ENCODE measurements at regions not wholly inside any gene's neighbourhood (a gene's known extent, or its start where the extent isn't known, plus 50 kb on each side); places are given as distances from the start of the nearest gene placed in this dataset.

DNA sequence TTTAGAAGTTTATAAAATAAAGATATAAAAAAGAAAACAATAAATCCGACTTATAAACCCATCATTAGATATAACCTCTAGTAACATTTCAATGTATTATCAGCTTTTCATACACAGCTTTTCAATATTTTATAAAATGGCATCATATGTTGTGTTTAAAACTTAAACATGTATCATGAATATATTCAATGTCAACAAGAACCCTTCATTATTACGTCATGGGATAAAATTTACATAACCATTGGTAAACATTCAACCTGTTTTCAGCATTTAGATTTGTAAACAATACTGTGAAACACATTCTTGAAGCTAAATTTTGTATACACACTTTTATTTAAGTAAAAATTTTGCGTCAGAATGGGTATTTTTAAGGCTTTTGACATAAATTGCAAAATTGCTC, 153.4 kb upstream of the SOX14 start:
- Histone ChIP-seq H3K4me3 (ENCODE audit: low read depth, low read length, poor library complexity, severe bottlenecking) (no peak overlapping the region), H3F3A (ENCODE audit: insufficient read depth, low read length) (no peaks in the 10 kb centered on the region), H3K9me3 (ENCODE audit: low read length) (no peaks in the 10 kb centered on the region), H4K20me1 (ENCODE audit: insufficient read depth, low read length) (no peaks in the 10 kb centered on the region), H3K4me1 (ENCODE audit: insufficient read depth, low read length, severe bottlenecking) (no peaks in the 10 kb centered on the region), H3K9ac (ENCODE audit: low read length) (no peak overlapping the region), H3K27ac (ENCODE audit: low read depth, low read length, poor library complexity, severe bottlenecking) (no peak overlapping the region), H2AFZ (ENCODE audit: low read length) (no peak overlapping the region), H3K9me2 (ENCODE audit: low read depth, low read length) (no peaks in the 10 kb centered on the region), H3K36me3 (ENCODE audit: insufficient read depth, low read length) (no peaks in the 10 kb centered on the region), H3K27me3 (ENCODE audit: insufficient read depth, low read length) (no peaks in the 10 kb centered on the region; the same call in 1 of the 2 replicates), H3K4me2 (ENCODE audit: low read length) (no peak overlapping the region), H3K79me2 (ENCODE audit: insufficient read depth, low read length) (no peaks in the 10 kb centered on the region)
- TF ChIP-seq EZH2 (IDR thresholded peaks at IDR 0.05; ENCODE audit: borderline replicate concordance, low read length), result no peak
- no peak for TF ChIP-seq CTCF (IDR thresholded peaks at IDR 0.05; ENCODE audit: low read length)

DNA sequence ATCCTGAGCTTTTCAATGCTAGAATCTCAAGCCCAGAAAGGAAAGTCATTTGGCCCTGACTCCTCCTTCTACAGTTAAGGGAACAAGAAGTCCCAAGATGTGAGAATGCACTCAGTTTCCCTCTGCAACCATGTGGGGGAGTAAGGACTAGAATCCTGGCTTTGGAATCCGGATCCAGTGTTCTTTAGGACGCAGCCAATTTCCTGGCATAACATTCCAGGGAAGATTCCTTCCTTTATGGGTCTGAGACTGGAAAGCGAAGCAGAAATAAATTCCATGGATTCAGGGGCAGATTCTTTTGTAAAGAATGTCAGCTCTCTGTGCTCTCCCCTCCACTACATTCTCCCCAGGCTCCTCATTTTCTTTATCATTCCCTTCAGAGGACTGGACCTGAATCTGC, 151.8 kb upstream of the SOX14 start:
- Histone ChIP-seq H4K20me1 (ENCODE audit: insufficient read depth, low read length) (no peaks in the 10 kb centered on the region), H3K9ac (ENCODE audit: low read length) (no peak overlapping the region), H3K27me3 (ENCODE audit: insufficient read depth, low read length) (no peaks in the 10 kb centered on the region; the same call in 1 of the 2 replicates), H3K4me3 (ENCODE audit: low read depth, low read length, poor library complexity, severe bottlenecking) (no peak overlapping the region), H3K4me1 (ENCODE audit: insufficient read depth, low read length, severe bottlenecking) (no peaks in the 10 kb centered on the region), H2AFZ (ENCODE audit: low read length) (no peak overlapping the region), H3K27ac (ENCODE audit: low read depth, low read length, poor library complexity, severe bottlenecking) (no peak overlapping the region), H3K9me3 (ENCODE audit: low read length) (no peaks in the 10 kb centered on the region), H3K36me3 (ENCODE audit: insufficient read depth, low read length) (no peaks in the 10 kb centered on the region), H3K4me2 (ENCODE audit: low read length) (no peak overlapping the region), H3F3A (ENCODE audit: insufficient read depth, low read length) (no peaks in the 10 kb centered on the region), H3K79me2 (ENCODE audit: insufficient read depth, low read length) (no peaks in the 10 kb centered on the region), H3K9me2 (ENCODE audit: low read depth, low read length) (no peaks in the 10 kb centered on the region)
- TF ChIP-seq CTCF (IDR thresholded peaks at IDR 0.05; ENCODE audit: low read length) (no peak), EZH2 (IDR thresholded peaks at IDR 0.05; ENCODE audit: borderline replicate concordance, low read length) (no peak)

DNA sequence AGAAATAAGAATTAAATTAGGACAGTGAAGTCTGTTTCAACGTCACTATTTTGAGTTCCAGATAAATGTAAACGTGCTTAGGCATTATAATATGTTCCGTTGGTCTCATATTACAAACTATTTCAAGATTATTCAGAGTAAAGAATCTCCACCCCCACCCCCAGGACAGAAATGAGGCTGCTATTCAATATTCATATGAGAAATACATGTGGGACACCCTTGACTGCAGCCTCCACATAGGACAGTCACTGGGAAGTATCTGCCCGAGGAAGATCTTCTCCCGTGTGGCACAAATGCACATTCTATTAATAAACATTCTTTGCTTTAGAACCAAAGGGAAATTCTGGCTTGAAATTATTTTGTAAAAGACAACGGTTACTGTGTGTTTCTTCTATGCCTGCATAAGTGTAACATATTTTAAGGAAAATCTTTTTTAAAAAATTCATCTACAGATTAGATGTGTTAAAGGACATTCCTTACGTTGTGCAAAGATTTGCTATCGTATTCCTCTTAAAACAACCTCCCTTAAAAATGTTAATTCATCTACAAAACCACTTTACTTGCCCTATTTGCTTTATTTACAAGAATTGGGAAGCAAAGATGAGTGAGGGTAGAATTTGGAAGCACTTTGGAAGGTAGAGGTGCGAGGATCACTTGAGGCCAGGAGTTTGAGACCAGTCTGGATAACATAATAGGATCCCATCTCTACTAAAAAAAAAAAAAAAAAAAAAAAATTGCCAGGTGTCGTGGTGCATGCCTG, 148.3 kb upstream of the SOX14 start:
- Histone ChIP-seq H4K20me1 (ENCODE audit: insufficient read depth, low read length) (no peaks in the 10 kb centered on the region), H3F3A (ENCODE audit: insufficient read depth, low read length) (no peaks in the 10 kb centered on the region), H3K9me3 (ENCODE audit: low read length) (no peaks in the 10 kb centered on the region), H3K27ac (ENCODE audit: low read depth, low read length, poor library complexity, severe bottlenecking) (no peak overlapping the region), H3K4me3 (ENCODE audit: low read depth, low read length, poor library complexity, severe bottlenecking) (no peak overlapping the region), H3K9ac (ENCODE audit: low read length) (no peak overlapping the region), H3K27me3 (ENCODE audit: insufficient read depth, low read length) (no peaks in the 10 kb centered on the region; the same call in 1 of the 2 replicates), H3K4me2 (ENCODE audit: low read length) (no peak overlapping the region), H2AFZ (ENCODE audit: low read length) (no peak overlapping the region), H3K36me3 (ENCODE audit: insufficient read depth, low read length) (no peaks in the 10 kb centered on the region), H3K4me1 (ENCODE audit: insufficient read depth, low read length, severe bottlenecking) (no peaks in the 10 kb centered on the region), H3K9me2 (ENCODE audit: low read depth, low read length) (no peaks in the 10 kb centered on the region), H3K79me2 (ENCODE audit: insufficient read depth, low read length) (no peaks in the 10 kb centered on the region)
- no peak for TF ChIP-seq CTCF (IDR thresholded peaks at IDR 0.05; ENCODE audit: low read length)
- no peak for TF ChIP-seq EZH2 (IDR thresholded peaks at IDR 0.05; ENCODE audit: borderline replicate concordance, low read length)

Measured in OCI-LY1 (cell line).